ENCODE measurements at regions not wholly inside any gene's neighbourhood (a gene's known extent, or its start where the extent isn't known, plus 50 kb on each side); places are given as distances from the start of the nearest gene placed in this dataset.

DNA sequence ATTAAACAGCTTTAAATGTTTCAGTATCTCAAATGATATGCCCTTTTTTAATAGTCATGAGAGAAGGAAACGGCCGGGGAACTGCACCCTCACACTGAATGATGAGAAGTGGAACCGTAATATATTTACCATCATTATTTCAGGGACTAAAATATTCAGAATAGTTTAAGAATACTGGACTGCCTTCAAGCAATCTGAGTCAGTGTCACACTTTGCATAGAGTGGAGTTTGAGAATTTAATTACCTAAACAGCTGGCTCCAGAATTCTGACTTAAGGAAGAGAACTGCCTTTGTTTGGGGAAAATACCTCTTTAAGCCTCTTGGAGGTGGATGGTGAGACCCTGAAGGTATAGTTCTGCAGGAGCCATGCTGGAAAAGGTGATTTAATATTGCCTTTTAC is 135.9 kb upstream of the EPHA7 start:
- no peak for TF ChIP-seq TCF4 (CRISPR knock-in tag; IDR thresholded peaks at IDR 0.05; ENCODE audit: borderline replicate concordance)
- TF ChIP-seq ZNF8 (CRISPR knock-in tag; IDR thresholded peaks at IDR 0.05), result no peak
- TF ChIP-seq CSDC2 (CRISPR knock-in tag; IDR thresholded peaks at IDR 0.05), result no peak
- TF ChIP-seq, protein P1, sequence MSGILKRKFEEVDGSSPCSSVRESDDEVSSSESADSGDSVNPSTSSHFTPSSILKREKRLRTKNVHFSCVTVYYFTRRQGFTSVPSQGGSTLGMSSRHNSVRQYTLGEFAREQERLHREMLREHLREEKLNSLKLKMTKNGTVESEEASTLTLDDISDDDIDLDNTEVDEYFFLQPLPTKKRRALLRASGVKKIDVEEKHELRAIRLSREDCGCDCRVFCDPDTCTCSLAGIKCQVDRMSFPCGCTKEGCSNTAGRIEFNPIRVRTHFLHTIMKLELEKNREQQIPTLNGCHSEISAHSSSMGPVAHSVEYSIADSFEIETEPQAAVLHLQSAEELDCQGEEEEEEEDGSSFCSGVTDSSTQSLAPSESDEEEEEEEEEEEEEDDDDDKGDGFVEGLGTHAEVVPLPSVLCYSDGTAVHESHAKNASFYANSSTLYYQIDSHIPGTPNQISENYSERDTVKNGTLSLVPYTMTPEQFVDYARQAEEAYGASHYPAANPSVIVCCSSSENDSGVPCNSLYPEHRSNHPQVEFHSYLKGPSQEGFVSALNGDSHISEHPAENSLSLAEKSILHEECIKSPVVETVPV (CRISPR knock-in tag; IDR thresholded peaks at IDR 0.05), result no peak
- TF ChIP-seq ZNF565 (CRISPR knock-in tag; conservative IDR thresholded peaks at IDR 0.05; ENCODE audit: low read depth), result no peak
- TF ChIP-seq SNAI2 (CRISPR knock-in tag; IDR thresholded peaks at IDR 0.05), result no peak
- TF ChIP-seq, protein P2, sequence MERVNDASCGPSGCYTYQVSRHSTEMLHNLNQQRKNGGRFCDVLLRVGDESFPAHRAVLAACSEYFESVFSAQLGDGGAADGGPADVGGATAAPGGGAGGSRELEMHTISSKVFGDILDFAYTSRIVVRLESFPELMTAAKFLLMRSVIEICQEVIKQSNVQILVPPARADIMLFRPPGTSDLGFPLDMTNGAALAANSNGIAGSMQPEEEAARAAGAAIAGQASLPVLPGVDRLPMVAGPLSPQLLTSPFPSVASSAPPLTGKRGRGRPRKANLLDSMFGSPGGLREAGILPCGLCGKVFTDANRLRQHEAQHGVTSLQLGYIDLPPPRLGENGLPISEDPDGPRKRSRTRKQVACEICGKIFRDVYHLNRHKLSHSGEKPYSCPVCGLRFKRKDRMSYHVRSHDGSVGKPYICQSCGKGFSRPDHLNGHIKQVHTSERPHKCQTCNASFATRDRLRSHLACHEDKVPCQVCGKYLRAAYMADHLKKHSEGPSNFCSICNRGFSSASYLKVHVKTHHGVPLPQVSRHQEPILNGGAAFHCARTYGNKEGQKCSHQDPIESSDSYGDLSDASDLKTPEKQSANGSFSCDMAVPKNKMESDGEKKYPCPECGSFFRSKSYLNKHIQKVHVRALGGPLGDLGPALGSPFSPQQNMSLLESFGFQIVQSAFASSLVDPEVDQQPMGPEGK (CRISPR knock-in tag; IDR thresholded peaks at IDR 0.05; ENCODE audit: borderline replicate concordance), result no peak
- no peak for TF ChIP-seq OSR1 (CRISPR knock-in tag; IDR thresholded peaks at IDR 0.05)
- TF ChIP-seq ZFP30 (CRISPR knock-in tag; IDR thresholded peaks at IDR 0.05), result no peak
- TF ChIP-seq TOX (CRISPR knock-in tag; IDR thresholded peaks at IDR 0.05; ENCODE audit: borderline replicate concordance), result no peak
- TF ChIP-seq, protein P3, sequence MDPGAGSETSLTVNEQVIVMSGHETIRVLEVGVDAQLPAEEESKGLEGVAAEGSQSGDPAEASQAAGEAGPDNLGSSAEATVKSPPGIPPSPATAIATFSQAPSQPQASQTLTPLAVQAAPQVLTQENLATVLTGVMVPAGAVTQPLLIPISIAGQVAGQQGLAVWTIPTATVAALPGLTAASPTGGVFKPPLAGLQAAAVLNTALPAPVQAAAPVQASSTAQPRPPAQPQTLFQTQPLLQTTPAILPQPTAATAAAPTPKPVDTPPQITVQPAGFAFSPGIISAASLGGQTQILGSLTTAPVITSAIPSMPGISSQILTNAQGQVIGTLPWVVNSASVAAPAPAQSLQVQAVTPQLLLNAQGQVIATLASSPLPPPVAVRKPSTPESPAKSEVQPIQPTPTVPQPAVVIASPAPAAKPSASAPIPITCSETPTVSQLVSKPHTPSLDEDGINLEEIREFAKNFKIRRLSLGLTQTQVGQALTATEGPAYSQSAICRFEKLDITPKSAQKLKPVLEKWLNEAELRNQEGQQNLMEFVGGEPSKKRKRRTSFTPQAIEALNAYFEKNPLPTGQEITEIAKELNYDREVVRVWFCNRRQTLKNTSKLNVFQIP (CRISPR knock-in tag; IDR thresholded peaks at IDR 0.05; ENCODE audit: borderline replicate concordance, low read depth), result no peak
- no peak for TF ChIP-seq ESRRG (CRISPR knock-in tag; IDR thresholded peaks at IDR 0.05)
- TF ChIP-seq, protein P4, sequence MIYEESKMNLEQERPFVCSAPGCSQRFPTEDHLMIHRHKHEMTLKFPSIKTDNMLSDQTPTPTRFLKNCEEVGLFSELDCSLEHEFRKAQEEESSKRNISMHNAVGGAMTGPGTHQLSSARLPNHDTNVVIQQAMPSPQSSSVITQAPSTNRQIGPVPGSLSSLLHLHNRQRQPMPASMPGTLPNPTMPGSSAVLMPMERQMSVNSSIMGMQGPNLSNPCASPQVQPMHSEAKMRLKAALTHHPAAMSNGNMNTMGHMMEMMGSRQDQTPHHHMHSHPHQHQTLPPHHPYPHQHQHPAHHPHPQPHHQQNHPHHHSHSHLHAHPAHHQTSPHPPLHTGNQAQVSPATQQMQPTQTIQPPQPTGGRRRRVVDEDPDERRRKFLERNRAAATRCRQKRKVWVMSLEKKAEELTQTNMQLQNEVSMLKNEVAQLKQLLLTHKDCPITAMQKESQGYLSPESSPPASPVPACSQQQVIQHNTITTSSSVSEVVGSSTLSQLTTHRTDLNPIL (CRISPR knock-in tag; IDR thresholded peaks at IDR 0.05; ENCODE audit: low read depth), result no peak
- TF ChIP-seq ZC3H10 (CRISPR knock-in tag; IDR thresholded peaks at IDR 0.05), result no peak
- TF ChIP-seq RARB (CRISPR knock-in tag; IDR thresholded peaks at IDR 0.05), result no peak
- TF ChIP-seq BACH2 (CRISPR knock-in tag; IDR thresholded peaks at IDR 0.05; ENCODE audit: borderline replicate concordance), result no peak
- no peak for TF ChIP-seq ISL1 (CRISPR knock-in tag; IDR thresholded peaks at IDR 0.05)
- no peak for TF ChIP-seq PPARA (CRISPR knock-in tag; IDR thresholded peaks at IDR 0.05; ENCODE audit: borderline replicate concordance)
- no peak for TF ChIP-seq ZNF70 (CRISPR knock-in tag; IDR thresholded peaks at IDR 0.05)
- no peak for TF ChIP-seq ZFP3 (CRISPR knock-in tag; IDR thresholded peaks at IDR 0.05)
- ATAC-seq, result no peak

DNA sequence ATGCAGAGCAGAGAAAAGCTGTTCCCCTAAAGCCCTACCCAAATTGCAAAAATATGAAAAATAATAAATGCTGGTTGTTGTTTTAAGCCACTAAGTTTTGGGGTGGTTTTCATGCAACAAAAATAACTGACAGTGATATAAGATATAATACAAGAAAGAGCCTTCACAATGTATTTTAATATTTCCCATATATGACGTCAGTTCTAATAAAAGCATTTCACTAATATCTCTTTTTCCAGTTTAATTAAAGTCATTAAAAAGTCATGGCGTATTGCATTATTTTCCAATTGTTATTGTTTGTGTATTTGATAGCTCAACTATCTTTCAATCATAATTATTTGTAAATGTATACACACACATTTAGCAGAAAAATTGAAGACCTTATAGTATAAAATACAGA is 134.7 kb upstream of the EPHA7 start:
- TF ChIP-seq, protein P3 (CRISPR knock-in tag; IDR thresholded peaks at IDR 0.05; ENCODE audit: borderline replicate concordance, low read depth), result no peak
- TF ChIP-seq ZFP3 (CRISPR knock-in tag; IDR thresholded peaks at IDR 0.05) (no peak), RARB (CRISPR knock-in tag; IDR thresholded peaks at IDR 0.05) (no peak), ZC3H10 (CRISPR knock-in tag; IDR thresholded peaks at IDR 0.05) (no peak), ZFP30 (CRISPR knock-in tag; IDR thresholded peaks at IDR 0.05) (no peak), ARNTL (CRISPR knock-in tag; IDR thresholded peaks at IDR 0.05; ENCODE audit: borderline replicate concordance, low read depth) (no peak), TOX (CRISPR knock-in tag; IDR thresholded peaks at IDR 0.05; ENCODE audit: borderline replicate concordance) (no peak)
- TF ChIP-seq, protein P4 (CRISPR knock-in tag; IDR thresholded peaks at IDR 0.05; ENCODE audit: low read depth), result no peak
- TF ChIP-seq, protein P5, sequence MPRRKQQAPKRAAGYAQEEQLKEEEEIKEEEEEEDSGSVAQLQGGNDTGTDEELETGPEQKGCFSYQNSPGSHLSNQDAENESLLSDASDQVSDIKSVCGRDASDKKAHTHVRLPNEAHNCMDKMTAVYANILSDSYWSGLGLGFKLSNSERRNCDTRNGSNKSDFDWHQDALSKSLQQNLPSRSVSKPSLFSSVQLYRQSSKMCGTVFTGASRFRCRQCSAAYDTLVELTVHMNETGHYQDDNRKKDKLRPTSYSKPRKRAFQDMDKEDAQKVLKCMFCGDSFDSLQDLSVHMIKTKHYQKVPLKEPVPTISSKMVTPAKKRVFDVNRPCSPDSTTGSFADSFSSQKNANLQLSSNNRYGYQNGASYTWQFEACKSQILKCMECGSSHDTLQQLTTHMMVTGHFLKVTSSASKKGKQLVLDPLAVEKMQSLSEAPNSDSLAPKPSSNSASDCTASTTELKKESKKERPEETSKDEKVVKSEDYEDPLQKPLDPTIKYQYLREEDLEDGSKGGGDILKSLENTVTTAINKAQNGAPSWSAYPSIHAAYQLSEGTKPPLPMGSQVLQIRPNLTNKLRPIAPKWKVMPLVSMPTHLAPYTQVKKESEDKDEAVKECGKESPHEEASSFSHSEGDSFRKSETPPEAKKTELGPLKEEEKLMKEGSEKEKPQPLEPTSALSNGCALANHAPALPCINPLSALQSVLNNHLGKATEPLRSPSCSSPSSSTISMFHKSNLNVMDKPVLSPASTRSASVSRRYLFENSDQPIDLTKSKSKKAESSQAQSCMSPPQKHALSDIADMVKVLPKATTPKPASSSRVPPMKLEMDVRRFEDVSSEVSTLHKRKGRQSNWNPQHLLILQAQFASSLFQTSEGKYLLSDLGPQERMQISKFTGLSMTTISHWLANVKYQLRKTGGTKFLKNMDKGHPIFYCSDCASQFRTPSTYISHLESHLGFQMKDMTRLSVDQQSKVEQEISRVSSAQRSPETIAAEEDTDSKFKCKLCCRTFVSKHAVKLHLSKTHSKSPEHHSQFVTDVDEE (CRISPR knock-in tag; IDR thresholded peaks at IDR 0.05), result no peak
- TF ChIP-seq, protein P1 (CRISPR knock-in tag; IDR thresholded peaks at IDR 0.05), result no peak
- ATAC-seq, result no peak

Measured in SK-N-SH treated with all-trans-retinoic acid at 6 μM for 48 hours (cell line).